H1 (cell line): ENCODE measurements at regions not wholly inside any gene's neighbourhood (a gene's known extent, or its start where the extent isn't known, plus 50 kb on each side); places are given as distances from the start of the nearest gene placed in this dataset.

Experiments
- ASH2L ChIP-seq: fragments of 200-600, 300-600 bp; sonication (generic); IDR thresholded peaks from one replicate; pipeline ENCODE4 v1.7.1; 2017; ENCODE audit warnings: low read length
- CTCF ChIP-seq, 3 experiments: IDR thresholded peaks; 1 replicate in 2 of 3; 2 replicates in 1 of 3; pipeline versions ENCODE4 v1.5.1 to v1.6.1; 2011; ENCODE audit warnings: low read length in 3 of 3, mild to moderate bottlenecking in 3 of 3, inconsistent platforms in 2 of 3, low read depth in 1 of 3, moderate library complexity in 1 of 3; ENCODE audit not compliant: insufficient read depth in 1 of 3; ENCODE audit errors: control extremely low read depth in 1 of 3
- POLR2A ChIP-seq, 2 experiments: IDR thresholded peaks; 1 replicate in 1 of 2; 2 replicates in 1 of 2; pipeline ENCODE4 v1.6.1; 2011; ENCODE audit warnings: low read depth in 2 of 2, low read length in 2 of 2, mild to moderate bottlenecking in 2 of 2; ENCODE audit errors: control extremely low read depth in 1 of 2
- RNF2 ChIP-seq: fragments of 200-900, 300-1000 bp; sonication (generic); IDR thresholded peaks from 2 replicates; pipeline ENCODE4 v1.7.1; 2016; ENCODE audit warnings: borderline replicate concordance, low read depth, mild to moderate bottlenecking, antibody characterized with exemption, low read length; ENCODE audit not compliant: poor library complexity, severe bottlenecking; ENCODE audit errors: missing control alignments
- TEAD4 ChIP-seq: IDR thresholded peaks from 2 replicates; pipeline ENCODE4 v1.6.1; 2012; ENCODE audit warnings: low read depth, low read length, inconsistent platforms, mixed read lengths
- YY1 ChIP-seq: IDR thresholded peaks from 2 replicates; pipeline ENCODE4 v1.6.1; 2011; ENCODE audit warnings: low read depth, mild to moderate bottlenecking, low read length

DNA sequence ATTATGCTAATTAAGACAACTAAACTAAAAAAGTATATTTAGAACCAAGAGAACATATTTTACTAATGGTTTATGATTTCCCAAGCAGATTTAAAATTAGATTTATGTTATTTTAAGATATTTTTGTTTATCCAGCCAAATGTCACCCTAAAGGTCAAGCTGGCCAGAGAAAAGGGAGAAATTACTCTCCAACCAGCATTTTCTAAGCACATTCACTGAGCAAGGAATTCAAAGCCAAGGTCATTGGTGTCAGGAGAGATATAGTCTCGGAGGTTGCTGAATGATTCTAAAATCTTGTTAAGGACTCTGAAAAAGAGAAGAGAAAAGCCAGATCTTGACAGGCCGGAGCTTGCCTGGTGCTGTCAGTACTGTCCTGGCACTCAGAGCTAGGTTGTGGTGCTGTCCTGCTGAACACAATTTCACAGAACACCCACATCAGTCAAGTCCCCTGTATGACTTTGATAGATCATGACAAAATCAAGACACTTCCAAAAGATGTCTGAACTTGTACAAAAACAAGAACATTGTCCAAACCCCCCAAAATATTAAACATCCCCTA, 222.3 kb upstream of the SMLR1 start:
- no peak for TF ChIP-seq YY1
- no peak for TF ChIP-seq POLR2A (IDR thresholded peaks at IDR 0.05; ENCODE audit: control extremely low read depth in 1 of 2, low read depth in 2 of 2, low read length in 2 of 2)
- TF ChIP-seq CTCF (IDR thresholded peaks at IDR 0.05; ENCODE audit: control extremely low read depth in 1 of 3, insufficient read depth in 1 of 3, low read depth in 1 of 3, low read length in 3 of 3): no peak
- no peak for TF ChIP-seq TEAD4
- TF ChIP-seq RNF2: no peak
- no peak for TF ChIP-seq ASH2L
